K562 (cell line): ENCODE measurements at regions not wholly inside any gene's neighbourhood (a gene's known extent, or its start where the extent isn't known, plus 50 kb on each side); places are given as distances from the start of the nearest gene placed in this dataset.

Source experiments
- ATAC-seq: fragments of 200-7000 bp; cut with Tn5 transposase; 3 replicates; pipeline ENCODE4 v1.9.1; 2020; ENCODE audit warnings: moderate library complexity
- BruUV-seq: library from RNA; stranded (reverse); fragments of 400-500 nt; replicated peaks from 2 replicates; lab custom pipeline; 2021; lab: Mats Ljungman, UMichigan
- CTCF ChIA-PET: fragments of 300-600 bp; formaldehyde crosslinking; extraction: SDS; loops from one replicate; lab custom pipeline; 2021; ENCODE audit warnings: low intra/inter-chr PET ratio; lab: Yijun Ruan, JAX
- POLR2A ChIA-PET: fragments of 300-600, 350-650 bp; sonication (Branson Sonifier 250); formaldehyde crosslinking; extraction: SDS; loops from one replicate; lab custom pipeline; 2021; ENCODE audit warnings: antibody characterized with exemption, inconsistent platforms; lab: Yijun Ruan, JAX
- DNase-seq, 4 experiments: peaks; one replicate each; pipeline versions ENCODE4 v3.0.0 to v3.0.0-alpha.2; 2011 to 2018; ENCODE audit warnings: low spot score in 3 of 4, mixed read lengths in 3 of 4; ENCODE audit errors: extremely low read depth in 1 of 4
- FAIRE-seq: peaks from 2 replicates; lab custom pipeline; 2011; peaks lifted over from hg19 to GRCh38; lab: Jason Lieb, UNC
- H2AFZ ChIP-seq: 2 replicates; pipeline ENCODE4 v1.6.0; 2011; ENCODE audit warnings: low read depth, low read length, control low read depth, inconsistent platforms
- H3K27ac ChIP-seq: fragments of 200-600 bp; 3 replicates; pipeline ENCODE4 v1.8.0; 2011; ENCODE audit warnings: low read depth, mild to moderate bottlenecking, control low read depth, inconsistent platforms, low read length, moderate library complexity, mixed read lengths; ENCODE audit errors: extremely low read depth
- H3K27me3 ChIP-seq, 2 experiments: fragments of 300-600 bp in 1 of 2; 2 replicates in 1 of 2; 3 replicates in 1 of 2; pipeline versions ENCODE4 v1.6.0 to v1.8.0; 2011; ENCODE audit warnings: inconsistent platforms in 2 of 2, low read length in 2 of 2, mild to moderate bottlenecking in 1 of 2, mixed read lengths in 1 of 2, moderate library complexity in 1 of 2; ENCODE audit not compliant: control insufficient read depth in 2 of 2, insufficient read depth in 2 of 2
- H3K36me3 ChIP-seq: fragments of 300-600 bp; 3 replicates; pipeline ENCODE4 v1.8.0; 2011; ENCODE audit warnings: mild to moderate bottlenecking, low read length, inconsistent platforms; ENCODE audit not compliant: control insufficient read depth, insufficient read depth
- H3K4me1 ChIP-seq, 2 experiments: fragments of 200-600 bp in 1 of 2; replicated peaks in 1 of 2; 2 replicates in 1 of 2; 3 replicates in 1 of 2; pipeline versions ENCODE4 v1.5.1 to v1.8.0; 2011; ENCODE audit warnings: inconsistent platforms in 2 of 2, low read length in 2 of 2, mild to moderate bottlenecking in 1 of 2, mixed read lengths in 1 of 2, moderate library complexity in 1 of 2; ENCODE audit not compliant: control insufficient read depth in 2 of 2, insufficient read depth in 2 of 2
- H3K4me2 ChIP-seq: 2 replicates; pipeline ENCODE4 v1.6.1; 2011; ENCODE audit warnings: low read length, control low read depth, inconsistent platforms, mixed read lengths; ENCODE audit not compliant: insufficient read depth
- H3K4me3 ChIP-seq: fragments of 200-600 bp; sonication (generic), shearing (Covaris generic); 2 replicates; pipeline ENCODE4 v1.5.1; 2016; ENCODE audit warnings: control low read depth, inconsistent platforms
- H3K79me2 ChIP-seq: fragments of 200-600 bp; 3 replicates; pipeline ENCODE4 v1.8.0; 2011; ENCODE audit warnings: low read length, inconsistent platforms; ENCODE audit not compliant: control insufficient read depth, insufficient read depth
- H3K9ac ChIP-seq, 2 experiments: 2 replicates each; pipeline versions ENCODE4 v1.6.0 to v1.6.1; 2011; ENCODE audit warnings: low read depth in 2 of 2, low read length in 2 of 2, control low read depth in 1 of 2, inconsistent platforms in 1 of 2, mild to moderate bottlenecking in 1 of 2, mixed read lengths in 1 of 2; ENCODE audit not compliant: insufficient read depth in 1 of 2
- H3K9me1 ChIP-seq: one replicate; pipeline ENCODE4 v1.6.0; 2011; ENCODE audit warnings: inconsistent platforms, mild to moderate bottlenecking, low read length, moderate library complexity; ENCODE audit not compliant: control insufficient read depth, insufficient read depth
- H3K9me3 ChIP-seq: replicated peaks from 2 replicates; pipeline ENCODE4 v1.5.1; 2011; ENCODE audit warnings: low read depth, low read length, inconsistent platforms; ENCODE audit not compliant: control insufficient read depth, insufficient read depth
- H4K20me1 ChIP-seq: replicated peaks from 2 replicates; pipeline ENCODE4 v1.6.1; 2011; ENCODE audit warnings: low read length, inconsistent platforms, mixed read lengths; ENCODE audit not compliant: control insufficient read depth, insufficient read depth
- ZBTB26 ChIP-seq: fragments of 450-650 bp; formaldehyde crosslinking; IDR thresholded peaks from 2 replicates; pipeline ENCODE4 v1.4.0; 2022; ENCODE audit warnings: missing genetic modification characterization
- ZNF239 ChIP-seq: fragments of 250-450 bp; sonication (Bioruptor Pico); IDR thresholded peaks from 2 replicates; pipeline ENCODE4 v1.4.0; 2020; ENCODE audit warnings: mild to moderate bottlenecking
- WGBS: fragments of 100-300 bp; shearing (Covaris generic); methylation state at CpG from one replicate; pipeline ENCODE4 v1.1.6; 2016; ENCODE audit warnings: low coverage, mixed read lengths; ENCODE audit not compliant: insufficient coverage; ENCODE audit errors: missing lambda C conversion rate; 5-methylcytosine and 5-hydroxymethylcytosine counted together
- in situ Hi-C: fragments of 300-500 bp; cut with MboI; formaldehyde crosslinking; loops from 4 replicates; pipeline ENCODE4 v1.15.0; 2018; ENCODE audit warnings: inconsistent platforms, mixed read lengths
- intact Hi-C: fragments of 100-400 bp; cut with micrococcal nuclease; formaldehyde crosslinking; loops from 2 replicates; pipeline ENCODE4 v1.14.2; 2022
- TF ChIP-seq, protein P1 (sequence below): fragments of 200-800 bp; sonication (Bioruptor generic); IDR thresholded peaks from 2 replicates; pipeline ENCODE4 v1.6.1; 2016; ENCODE audit warnings: missing genetic modification characterization, missing compliant biosample characterization

DNA sequence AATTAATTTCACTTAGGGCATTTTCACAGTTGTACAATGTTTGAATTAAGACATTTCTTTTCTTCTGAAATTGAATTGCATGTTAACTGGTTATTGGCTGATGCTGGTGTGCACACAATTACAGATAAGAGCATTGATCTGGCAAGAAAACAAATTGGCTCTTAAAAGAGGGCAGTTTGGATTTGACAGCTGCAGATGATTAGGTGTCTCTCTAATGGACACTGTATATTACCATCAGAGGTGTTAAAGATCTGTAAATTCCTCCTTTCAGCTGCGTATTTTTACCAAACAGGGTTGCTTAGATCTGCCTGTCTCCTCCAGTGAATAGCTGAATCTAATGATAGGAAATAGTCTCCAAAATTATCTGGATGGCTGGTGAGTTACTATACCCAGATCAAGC lies 198.5 kb downstream of the BLID start:
- BruUV-seq: no TSS peak
- CTCF ChIA-PET: no interaction called here
- H3K4me1 ChIP-seq: no peaks in the 10 kb centered on the region
- H3K27me3 ChIP-seq: no peaks in the 10 kb centered on the region
- in situ Hi-C loops (no loop called here), intact Hi-C loops (no loop called here)
- no peaks in the 10 kb centered on the region for H3K9me1 ChIP-seq
- no peak overlapping the region for H2AFZ ChIP-seq
- no peak overlapping the region for H3K4me3 ChIP-seq
- no peak overlapping the region for H3K9ac ChIP-seq
- ATAC-seq (no peak), DNase-seq (no peak), FAIRE-seq (no peak)
- H3K4me2 ChIP-seq: no peak overlapping the region
- TF ChIP-seq ZNF239 (no peak), ZBTB26 (CRISPR knock-in tag) (no peak)
- TF ChIP-seq, protein P1, sequence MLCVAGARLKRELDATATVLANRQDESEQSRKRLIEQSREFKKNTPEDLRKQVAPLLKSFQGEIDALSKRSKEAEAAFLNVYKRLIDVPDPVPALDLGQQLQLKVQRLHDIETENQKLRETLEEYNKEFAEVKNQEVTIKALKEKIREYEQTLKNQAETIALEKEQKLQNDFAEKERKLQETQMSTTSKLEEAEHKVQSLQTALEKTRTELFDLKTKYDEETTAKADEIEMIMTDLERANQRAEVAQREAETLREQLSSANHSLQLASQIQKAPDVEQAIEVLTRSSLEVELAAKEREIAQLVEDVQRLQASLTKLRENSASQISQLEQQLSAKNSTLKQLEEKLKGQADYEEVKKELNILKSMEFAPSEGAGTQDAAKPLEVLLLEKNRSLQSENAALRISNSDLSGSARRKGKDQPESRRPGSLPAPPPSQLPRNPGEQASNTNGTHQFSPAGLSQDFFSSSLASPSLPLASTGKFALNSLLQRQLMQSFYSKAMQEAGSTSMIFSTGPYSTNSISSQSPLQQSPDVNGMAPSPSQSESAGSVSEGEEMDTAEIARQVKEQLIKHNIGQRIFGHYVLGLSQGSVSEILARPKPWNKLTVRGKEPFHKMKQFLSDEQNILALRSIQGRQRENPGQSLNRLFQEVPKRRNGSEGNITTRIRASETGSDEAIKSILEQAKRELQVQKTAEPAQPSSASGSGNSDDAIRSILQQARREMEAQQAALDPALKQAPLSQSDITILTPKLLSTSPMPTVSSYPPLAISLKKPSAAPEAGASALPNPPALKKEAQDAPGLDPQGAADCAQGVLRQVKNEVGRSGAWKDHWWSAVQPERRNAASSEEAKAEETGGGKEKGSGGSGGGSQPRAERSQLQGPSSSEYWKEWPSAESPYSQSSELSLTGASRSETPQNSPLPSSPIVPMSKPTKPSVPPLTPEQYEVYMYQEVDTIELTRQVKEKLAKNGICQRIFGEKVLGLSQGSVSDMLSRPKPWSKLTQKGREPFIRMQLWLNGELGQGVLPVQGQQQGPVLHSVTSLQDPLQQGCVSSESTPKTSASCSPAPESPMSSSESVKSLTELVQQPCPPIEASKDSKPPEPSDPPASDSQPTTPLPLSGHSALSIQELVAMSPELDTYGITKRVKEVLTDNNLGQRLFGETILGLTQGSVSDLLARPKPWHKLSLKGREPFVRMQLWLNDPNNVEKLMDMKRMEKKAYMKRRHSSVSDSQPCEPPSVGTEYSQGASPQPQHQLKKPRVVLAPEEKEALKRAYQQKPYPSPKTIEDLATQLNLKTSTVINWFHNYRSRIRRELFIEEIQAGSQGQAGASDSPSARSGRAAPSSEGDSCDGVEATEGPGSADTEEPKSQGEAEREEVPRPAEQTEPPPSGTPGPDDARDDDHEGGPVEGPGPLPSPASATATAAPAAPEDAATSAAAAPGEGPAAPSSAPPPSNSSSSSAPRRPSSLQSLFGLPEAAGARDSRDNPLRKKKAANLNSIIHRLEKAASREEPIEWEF: no peak
- 0% methylated on average over 1 of the region's 1 CpG for WGBS
- H4K20me1 ChIP-seq: no peaks in the 10 kb centered on the region
- POLR2A ChIA-PET: no interaction called here
- H3K27ac ChIP-seq: no peak overlapping the region
- no peaks in the 10 kb centered on the region for H3K79me2 ChIP-seq
- no peaks in the 10 kb centered on the region for H3K36me3 ChIP-seq
- H3K9me3 ChIP-seq: no peaks in the 10 kb centered on the region
